ENCODE measurements at regions not wholly inside any gene's neighbourhood (a gene's known extent, or its start where the extent isn't known, plus 50 kb on each side); places are given as distances from the start of the nearest gene placed in this dataset.
"Not testable (repeated sequence)": the region's sequence is repeated elsewhere in the genome, so short reads cannot be mapped to it uniquely, and the experiment has no call there.

DNA sequence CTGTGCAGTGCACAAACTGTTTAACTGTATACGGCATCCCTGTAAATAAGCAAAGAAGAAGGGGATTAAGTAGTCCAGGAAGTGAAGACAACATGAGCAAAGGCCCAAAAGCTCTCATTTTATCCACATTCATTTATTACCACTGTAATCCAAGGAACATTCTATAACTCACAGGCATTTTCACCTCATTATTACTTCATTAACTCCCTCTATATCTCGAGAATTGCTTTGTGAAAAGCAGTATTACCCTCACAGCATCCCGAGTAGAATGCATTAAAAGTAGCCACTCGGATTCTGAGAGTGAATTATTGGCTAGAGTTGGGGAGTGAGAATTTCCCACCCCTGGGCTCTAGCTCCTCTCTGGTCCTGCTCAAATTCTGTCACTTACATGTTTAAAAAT is 51.0 kb upstream of the CHCHD3 start:
- no peak for DNase-seq

DNA sequence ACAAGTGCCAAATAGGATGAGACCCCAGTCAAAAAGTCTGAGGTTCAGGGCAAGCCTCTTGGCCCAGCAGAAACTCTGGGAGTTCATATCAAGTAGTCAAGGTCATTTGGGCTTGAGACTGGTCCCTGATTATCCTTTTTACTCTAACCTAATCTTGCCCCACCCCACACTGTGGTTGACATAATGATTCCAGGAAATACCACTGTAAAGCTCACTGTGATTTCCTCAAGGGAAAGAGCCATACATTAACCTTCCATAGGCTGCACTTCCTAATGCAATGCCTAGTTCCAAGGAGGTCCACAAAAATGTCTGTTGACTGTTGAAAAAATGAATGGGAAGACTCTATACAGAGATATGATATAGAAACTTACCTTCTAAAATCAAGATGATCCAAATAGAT is 52.9 kb upstream of the CHCHD3 start:
- DNase-seq = no peak

DNA sequence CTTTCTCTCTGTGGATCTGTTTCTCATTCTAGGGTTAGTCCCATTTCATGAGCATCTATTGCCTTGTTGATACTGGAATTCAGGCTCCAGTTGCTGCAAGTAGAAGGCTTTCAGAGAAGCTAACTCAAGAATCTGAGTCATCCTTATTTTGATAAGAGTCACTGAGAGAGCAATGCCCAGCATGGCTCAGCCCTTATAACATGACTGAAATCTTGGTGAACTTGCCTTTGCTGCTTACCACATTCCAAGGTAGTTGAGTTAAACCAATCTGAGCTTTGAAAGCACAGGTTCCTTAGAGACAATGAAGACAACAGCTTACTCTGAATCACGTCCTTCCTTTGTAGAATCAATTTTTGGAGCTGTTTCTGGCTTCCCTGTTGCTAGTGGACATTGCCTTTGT is 53.6 kb upstream of the CHCHD3 start:
- no peak for DNase-seq

DNA sequence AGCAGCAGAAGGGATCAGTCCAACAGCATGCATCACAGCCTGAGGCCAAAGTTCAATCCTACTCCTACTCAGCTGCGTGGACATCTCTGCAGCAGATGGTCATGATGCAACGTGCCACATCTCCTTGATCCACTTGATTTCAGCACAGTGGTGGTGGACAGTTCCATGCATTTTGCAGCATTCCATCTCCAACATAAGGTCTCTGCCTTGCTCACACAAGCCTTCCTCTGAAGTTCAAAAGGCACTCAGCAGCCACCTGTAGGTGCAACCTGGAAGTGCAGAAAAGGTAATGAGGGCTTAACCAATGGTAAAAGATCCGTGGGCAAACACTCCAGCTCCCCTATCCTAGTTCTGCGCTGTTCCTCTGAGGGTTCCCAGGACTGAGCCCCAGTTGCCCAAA is 57.5 kb upstream of the CHCHD3 start:
- DNase-seq = peak; percentile 41

DNA sequence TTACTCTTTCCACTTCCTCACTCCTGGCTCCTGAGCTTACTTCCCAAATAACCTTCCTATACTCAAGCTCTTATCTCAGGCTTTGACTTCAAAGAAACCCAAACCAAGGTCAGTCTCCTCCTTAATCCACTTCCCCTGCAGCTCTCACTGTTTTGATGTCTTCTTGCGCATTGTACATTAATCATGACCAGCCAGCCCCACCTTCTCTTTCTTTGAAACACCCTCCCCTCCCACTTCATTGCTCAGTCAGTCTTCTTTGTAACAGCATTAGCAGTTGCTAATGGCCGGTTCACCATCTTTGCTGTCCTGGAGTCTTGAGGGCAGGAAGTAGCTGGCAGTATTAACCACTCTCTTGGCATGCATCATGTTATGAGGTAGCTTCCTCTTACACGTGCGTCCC is 57.9 kb upstream of the CHCHD3 start:
- DNase-seq = no peak

DNA sequence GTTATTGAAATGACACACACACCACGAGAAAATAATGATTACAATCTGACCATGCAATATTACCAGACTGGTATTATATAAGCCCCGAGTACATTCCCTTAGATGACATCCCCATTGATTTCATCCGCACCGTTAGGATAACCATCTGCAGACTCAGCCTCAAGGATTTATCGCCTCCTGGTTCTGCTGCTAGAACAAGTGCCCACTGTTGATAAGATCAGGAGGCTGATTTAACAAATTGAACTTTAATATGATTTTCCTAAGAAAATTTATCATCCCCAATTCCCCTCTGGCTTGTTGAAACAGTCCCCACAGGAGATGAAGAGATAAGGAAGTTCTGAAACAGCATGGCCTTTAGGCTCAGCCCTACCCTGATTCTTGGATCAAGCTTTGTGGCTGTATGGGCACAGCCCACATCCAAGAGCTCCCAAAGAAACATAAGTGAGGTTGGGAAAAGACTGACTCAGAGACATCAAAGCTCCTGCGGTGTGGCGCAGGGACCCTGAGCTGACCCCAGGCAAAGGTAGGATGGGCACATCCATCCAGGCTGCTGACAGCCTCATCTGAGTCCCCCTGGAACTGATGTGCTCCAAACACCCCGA is 59.2 kb upstream of the CHCHD3 start:
- no peak for DNase-seq

DNA sequence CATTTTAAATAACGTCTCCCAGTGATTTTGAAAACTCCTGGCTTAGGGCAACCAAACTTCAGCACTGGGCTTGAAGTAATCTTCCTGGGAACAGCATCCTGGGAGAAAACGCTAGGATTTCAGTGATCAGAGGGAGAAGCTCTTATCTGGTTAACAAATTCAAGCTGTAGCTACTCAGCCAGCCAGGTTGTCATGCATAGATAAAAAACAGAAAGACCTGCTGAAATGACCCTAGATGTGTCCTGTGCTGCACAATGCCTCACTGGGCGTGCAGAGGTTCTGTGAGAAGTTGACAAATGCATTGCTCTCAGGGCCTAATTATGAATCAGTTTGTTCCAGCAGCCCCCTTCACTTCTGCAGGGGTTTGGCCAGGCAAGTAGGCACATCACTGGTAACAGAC is 68.9 kb upstream of the CHCHD3 start:
- DNase-seq = no peak

DNA sequence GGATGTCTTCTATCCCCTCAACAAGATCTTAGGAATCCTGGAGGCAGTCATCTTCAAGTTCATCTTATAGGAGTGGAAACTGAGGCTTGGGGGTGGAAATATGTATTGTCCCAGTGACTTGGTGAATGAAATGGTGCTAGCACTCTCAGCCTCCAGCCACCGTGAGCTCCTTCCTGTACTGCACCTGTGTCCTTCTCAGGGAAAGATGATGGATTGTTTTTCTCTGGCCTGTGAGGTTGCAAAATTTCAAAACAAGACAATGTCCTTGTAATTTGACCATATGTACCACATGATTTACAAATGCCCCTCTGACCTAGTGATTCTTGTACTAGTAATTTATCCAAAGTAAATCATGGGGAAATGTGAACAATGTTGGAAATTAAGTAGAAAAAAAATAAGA is 71.0 kb upstream of the CHCHD3 start:
- no peak for DNase-seq

DNA sequence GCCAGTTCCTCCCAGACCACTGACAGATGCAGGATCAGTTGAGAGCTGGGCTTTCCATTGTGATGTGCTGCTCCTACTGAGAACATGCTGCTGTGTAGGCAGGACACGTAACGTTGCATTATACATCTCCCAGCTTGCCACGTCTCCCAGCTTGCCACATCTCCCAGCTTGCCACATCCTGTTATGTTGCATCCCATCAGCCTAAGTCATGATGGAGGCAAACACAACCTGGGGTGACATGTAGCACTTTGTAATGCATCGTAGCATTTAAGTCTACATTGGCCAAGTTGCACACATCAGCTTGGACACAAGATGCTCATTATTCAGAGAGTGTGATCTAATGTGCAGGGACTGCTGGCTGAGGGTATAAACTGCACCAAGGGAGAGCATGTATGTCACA is 73.3 kb upstream of the CHCHD3 start:
- no peak for DNase-seq

DNA sequence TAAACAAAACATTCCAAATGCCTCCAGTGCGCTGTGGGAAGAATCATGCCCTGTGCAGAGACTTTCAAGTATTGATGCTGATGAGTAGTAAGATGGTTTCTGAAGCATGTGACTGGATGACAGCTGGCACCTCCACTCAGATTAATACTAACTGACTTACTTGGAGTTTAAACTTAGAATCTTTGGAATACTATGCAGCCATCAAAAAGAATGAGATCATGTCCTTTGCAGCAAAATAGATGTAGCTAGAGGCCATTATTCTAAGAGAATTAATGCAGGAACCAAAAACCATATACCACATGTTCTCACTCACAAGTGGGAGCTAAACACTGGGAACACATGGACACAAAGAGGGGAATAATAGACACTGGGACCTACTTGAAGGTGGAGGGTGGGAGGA is 73.8 kb upstream of the CHCHD3 start:
- no peak for DNase-seq

DNA sequence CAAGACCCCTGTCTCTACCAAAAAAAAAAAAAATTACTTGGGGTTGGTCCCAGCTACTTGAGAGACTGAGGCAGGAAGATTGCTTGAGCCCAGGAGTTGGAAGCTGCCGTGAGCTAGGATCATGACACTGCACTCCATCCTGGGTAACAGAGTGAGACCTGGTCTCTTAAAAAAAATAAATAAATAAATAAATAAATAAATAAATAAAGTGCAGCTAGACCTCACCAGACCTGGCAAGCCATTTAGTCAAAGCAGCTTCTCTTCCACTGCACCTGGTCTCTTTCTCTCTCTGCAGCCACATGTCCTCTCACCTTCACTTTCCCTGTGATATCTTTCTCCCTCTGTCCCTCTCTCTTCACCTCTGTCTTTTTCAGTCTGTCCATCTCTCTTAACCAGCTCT is 75.2 kb upstream of the CHCHD3 start:
- DNase-seq = no peak

DNA sequence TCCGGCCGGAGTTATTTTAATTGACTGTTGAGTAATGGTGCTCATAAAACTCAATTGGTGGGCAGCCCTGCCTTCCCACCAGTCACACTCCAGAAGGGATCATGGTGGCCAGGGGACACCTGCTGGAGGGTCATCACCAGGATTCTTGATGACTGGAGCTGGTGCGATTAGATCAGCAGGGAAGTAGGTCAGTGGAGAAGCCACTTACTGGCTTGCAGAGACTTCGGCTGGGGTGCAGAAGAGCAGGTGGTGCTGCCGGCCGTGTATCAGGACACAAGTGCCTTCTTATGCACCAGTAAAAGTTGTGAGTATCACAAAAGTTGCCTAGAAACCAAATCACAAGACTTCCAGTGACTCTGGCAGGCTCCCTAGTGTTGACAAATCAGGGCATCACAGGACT is 82.6 kb upstream of the CHCHD3 start:
- no peak for DNase-seq

DNA sequence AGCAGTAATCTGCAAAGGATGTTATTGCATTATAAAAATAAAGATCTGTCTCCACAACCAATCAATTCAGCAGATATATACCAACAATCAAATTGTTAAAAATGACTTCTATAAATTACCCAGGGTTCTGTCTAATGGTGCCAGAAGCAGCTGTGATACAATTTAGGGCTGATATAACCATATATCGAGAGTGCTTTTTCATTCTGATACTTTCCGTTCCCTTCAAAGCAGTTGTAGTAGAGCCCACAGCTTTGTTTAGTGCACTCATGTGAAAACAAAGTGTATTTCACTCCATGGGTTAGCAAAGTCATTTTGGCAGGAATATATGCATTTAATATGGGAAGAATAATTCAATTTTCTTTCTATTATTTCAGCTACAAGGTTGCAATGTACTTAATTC is 83.1 kb upstream of the CHCHD3 start:
- no peak for DNase-seq

DNA sequence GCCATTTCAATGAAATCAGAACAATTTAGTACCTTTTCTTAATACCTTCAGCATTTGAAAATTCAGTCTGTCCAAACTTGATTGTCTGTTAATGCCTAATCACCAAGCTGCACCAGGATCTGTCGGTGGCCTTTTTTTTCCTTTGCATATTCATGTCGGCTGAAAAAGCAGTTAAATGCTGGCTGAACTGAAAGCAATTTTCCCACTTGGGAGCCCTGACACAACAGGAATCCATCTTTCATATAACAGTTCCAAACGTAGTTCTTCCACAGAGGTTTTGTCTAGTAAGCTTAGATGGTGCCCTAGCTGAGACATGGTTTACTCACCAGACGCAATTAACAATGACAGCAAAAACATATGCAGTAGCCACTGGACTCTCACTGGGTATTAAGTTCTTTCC is 83.6 kb upstream of the CHCHD3 start:
- DNase-seq = no peak

DNA sequence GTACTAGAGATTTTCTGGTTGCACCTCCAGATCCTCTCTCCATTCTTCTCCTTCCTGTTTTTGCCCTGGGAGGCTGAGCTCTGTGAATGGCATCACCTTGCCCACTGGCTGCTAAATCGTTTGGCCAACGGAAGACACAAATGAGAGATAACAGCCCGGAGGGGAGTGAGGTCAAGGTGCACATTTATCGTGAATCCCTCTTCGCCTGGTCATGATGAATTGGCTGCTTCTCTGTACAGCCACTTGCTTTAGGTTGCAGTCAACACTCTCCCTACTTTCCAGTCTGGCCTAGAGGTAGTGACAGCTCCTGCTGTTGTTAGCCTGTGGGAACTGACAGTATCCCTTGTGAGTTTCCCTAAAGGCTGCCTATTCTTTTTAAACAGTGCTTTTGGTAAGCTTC is 85.4 kb upstream of the CHCHD3 start:
- DNase-seq = no peak

DNA sequence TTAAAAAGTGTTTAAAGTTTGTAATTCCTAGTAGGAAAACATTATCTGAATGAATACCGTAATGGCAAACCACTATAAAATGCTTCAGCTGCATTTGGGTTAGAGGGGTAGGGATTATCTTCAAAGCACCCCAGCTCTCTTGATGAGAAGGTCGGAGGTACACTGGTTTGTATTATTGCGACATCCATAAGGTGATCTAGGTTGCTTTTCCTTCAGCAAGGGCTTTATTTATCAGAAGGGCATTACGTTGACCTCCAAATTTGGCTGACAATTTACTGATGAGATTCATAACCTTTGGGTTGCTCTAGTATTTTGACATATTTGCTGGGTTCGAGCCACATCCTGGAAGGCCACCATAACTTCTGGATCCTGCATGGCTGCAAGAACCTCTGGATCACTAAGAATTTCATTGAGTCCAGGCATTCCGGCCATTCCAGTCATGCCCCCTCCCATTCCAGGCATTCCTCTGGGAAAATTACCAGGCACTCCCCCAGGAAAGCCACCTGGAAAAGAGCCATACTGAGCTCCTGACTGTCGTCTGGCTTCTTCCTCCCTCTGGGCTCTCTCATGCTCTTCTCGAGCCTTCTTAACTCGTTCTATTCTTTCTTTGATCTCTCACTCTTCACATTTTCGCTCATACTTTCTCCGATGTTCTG is 83.6 kb upstream of the EXOC4 start:
- DNase-seq = peak; percentile 3

DNA sequence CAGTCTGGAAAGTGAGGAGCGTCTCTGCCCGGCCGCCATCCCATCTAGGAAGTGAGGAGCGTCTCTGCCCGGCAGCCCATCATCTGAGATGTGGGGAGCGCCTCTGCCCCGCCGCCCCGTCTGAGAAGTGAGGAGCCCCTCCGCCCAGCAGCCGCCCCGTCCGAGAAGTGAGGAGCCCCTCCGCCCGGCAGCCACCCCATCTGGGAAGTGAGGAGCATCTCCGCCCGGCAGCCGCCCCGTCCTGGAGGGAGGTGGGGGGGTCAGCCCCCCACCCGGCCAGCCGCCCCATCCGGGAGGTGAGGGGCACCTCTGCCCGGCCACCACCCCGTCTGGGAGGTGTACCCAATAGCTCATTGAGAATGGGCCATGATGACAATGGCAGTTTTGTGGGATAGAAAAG is 75.4 kb upstream of the EXOC4 start:
- not testable (repeated sequence) for DNase-seq

DNA sequence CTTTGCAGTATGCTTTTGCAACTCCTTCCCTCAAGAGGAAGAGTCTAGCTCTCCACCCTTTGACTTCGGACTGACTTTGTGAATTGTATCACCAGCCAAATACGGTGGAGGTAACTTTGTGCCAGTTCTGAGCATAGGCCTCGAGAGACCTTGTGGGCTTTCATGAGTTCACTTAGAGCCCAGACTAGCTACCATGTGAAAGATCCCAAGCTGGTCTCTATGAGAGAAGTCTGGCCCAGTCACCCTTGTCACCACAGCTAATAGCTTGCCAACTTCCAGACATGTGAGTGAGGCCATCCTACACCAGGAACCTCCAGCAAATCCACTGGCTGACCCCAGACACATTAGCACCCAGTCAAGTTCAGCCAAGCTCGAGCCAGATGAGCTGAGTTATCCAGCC is 72.2 kb upstream of the EXOC4 start:
- DNase-seq = no peak

DNA sequence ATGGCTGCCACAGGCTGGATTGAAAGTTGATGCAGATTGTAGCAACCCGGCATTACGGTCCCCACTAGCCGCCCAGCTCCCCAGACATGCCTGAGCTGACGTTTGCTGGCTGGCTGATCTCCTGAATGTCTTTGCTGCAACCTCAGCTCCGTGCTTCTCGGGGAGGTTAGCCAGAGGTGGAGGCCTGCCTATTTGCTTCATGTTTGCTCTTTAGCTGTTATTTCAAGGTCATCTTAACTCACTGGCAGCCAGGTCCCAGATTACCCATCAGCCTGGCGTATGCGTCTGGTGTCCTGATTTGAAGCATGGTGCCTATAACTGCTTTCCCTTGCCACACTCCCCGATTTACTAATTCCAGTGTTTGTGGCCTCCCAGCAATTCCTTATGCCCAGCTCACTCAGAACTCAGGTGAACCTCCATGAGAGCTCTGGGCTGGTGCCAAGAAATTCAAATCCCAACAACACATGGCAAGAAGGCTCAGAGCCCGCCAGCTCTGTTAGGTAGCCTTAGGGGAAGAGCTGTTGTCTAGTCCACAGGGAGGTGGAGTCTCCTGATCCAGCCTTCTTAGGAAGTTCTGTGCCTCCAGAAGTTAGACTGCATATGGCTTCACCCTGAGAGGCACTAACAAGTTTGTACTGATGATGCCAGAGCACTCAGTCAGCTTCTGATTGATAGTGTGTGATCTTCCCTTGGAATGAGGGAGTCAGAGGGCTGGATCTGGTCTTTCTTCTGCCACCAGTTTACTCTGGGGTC is 69.7 kb upstream of the EXOC4 start:
- no peak for DNase-seq

DNA sequence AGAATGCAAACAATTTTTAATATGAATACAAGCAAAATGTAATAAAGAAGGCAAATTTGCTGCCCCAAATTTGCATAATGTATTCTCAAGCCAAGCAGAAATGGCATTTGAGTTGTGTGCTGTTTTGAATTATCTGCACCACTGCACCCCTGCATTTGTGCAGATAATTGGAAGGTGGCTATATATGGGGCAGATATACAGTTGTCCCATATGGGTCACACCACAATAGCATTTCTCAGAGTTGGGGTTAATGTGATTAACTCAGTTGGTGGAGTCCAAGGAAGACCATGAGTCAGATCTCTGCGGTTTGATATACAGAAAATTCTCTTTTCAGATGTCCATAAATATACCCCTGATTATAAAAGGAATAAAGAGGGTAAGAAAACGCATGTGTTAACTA is 68.9 kb upstream of the EXOC4 start:
- no peak for DNase-seq

DNA sequence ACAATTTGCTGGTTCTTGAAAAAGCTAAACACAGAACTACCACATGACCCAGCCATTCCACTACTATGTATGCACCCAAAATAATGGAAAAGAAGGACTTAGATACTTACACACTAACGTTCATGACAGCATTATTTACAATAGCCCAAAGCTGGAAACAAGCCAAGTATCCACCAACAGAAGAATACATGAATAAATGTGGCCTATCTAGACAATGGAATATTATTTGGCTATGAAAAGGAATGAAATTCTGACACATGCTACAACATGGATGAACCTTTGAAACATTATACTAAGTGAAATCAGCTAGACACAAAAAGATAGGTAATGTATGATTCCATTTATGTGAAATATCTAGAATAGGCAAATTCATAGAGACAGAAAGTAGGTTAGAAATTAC is 67.4 kb upstream of the EXOC4 start:
- DNase-seq = no peak

DNA sequence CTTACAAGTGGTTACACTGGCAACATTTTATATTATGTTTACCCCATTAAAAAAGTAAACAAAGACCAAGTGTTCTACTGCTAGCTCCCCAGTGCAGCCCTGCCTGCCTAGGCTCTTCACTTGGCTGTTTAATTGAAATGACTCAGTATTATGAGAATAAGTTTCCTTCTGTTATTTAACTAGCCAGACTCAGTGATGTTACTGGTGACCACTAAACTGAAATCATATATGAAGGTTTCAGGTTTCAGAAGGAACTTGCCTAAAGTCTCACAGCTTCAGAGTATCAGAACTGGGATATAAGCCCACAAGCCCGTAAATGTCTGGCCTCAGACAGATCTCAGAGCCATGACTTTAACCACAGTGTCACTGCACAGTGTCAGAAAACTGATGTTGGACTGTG is 66.8 kb upstream of the EXOC4 start:
- no peak for DNase-seq

DNA sequence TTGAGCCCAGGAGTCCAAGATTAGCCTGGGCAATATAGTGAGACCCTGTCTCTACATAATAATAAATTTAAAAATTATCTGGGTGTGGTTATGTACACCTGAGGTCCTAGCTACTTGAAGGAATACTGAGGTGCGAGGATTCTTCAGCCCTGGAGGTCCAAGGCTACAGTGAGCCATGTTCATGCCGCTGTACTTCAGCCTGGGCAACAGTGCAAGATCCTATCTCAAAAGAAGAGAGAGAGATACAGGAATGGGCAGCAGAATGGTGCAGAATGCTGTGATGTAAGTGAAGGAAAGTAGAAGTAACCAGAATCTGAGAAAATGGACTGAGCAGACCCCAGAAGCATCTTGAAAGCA is 62.7 kb upstream of the EXOC4 start:
- DNase-seq = no peak

DNA sequence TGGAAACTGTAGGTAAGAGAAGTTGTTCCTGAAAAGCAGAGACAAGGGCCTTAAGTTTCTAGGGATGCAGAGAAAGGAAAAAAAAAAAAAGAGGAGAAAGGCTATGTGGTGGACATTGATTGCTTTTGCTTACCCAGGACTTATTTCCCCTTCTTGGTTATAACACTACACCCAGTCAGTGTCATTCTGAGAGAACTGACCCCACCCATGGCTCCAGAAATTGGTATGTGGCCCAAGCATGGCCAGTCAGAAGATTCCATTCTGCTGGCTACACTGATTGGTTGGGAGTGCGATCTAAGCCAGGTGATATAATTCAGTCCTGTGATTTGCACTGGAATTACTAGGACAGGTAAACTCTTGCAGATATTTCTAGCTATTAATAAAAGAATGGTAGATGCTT is 62.2 kb upstream of the EXOC4 start:
- DNase-seq = no peak

DNA sequence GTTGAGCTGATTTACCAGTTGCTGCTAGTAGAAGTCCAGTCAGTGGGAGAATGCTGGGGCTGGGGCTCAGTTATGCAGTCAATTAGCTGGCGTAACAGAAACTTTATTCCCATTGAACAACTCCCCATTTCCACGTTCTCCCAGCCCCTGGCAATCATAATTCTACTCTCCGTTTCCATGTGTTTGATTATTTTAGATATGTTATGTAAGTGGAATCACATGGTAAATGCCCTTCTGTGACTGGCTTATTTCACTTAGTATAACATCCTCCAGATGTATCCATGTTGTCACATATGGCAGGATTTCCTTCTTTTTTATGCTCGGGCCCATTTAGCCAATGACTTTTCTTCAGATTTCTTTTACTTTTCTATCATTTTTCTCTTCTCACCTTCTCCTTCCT is 61.1 kb upstream of the EXOC4 start:
- no peak for DNase-seq
